ENCODE measurements at regions not wholly inside any gene's neighbourhood (a gene's known extent, or its start where the extent isn't known, plus 50 kb on each side); places are given as distances from the start of the nearest gene placed in this dataset.
"Not testable (repeated sequence)": the region's sequence is repeated elsewhere in the genome, so short reads cannot be mapped to it uniquely, and the experiment has no call there.

- POLR2A ChIA-PET: no interaction called here
Observed at GRCh38 chrX:87961471-87961870, 443.9 kb downstream of the KLHL4 start.

GRCh38 chrX:87968118-87968517 is 450.5 kb downstream of the KLHL4 start:
- H3K4me3 Mint-ChIP-seq: no peak overlapping the region
- no peaks in the 10 kb centered on the region for H3K9me3 ChIP-seq (ENCODE audit: control insufficient read depth in 1 of 2, insufficient read depth in 1 of 2, low read length in 2 of 2)

More at GRCh38 chrX:87961471-87961870, 443.9 kb downstream of the KLHL4 start:
- DNase-seq (no peak), ATAC-seq (ENCODE audit: poor library complexity) (no peak)
- intact Hi-C loops (cut with DNase I, micrococcal nuclease): no loop called here
- CTCF ChIA-PET: no interaction called here
- H3K4me1 Mint-ChIP-seq (ENCODE audit: low read depth): no peaks in the 10 kb centered on the region
- no peaks in the 10 kb centered on the region for H3K27me3 Mint-ChIP-seq
- Histone ChIP-seq H3K4me1 (ENCODE audit: insufficient read depth, low read length) (no peaks in the 10 kb centered on the region), H3K27ac (ENCODE audit: low read depth in 1 of 2, low read length in 2 of 2) (no peak overlapping the region), H3K36me3 (ENCODE audit: insufficient read depth, low read length) (no peaks in the 10 kb centered on the region), H3K9me3 (ENCODE audit: control insufficient read depth in 1 of 2, insufficient read depth in 1 of 2, low read length in 2 of 2) (no peaks in the 10 kb centered on the region), H3K4me3 (ENCODE audit: low read length) (no peak overlapping the region), H3K27me3 (ENCODE audit: control insufficient read depth in 1 of 2, insufficient read depth in 2 of 2, low read length in 2 of 2) (no peaks in the 10 kb centered on the region)
- TF ChIP-seq CTCF (IDR thresholded peaks at IDR 0.05): no peak
- H3K36me3 Mint-ChIP-seq (ENCODE audit: low read depth): no peaks in the 10 kb centered on the region
- H3K4me3 Mint-ChIP-seq: no peak overlapping the region
- H3K9me3 Mint-ChIP-seq: no peaks in the 10 kb centered on the region
- H3K27ac Mint-ChIP-seq: no peak overlapping the region

GRCh38 chrX:87972121-87972520 is 454.5 kb downstream of the KLHL4 start:
- H3K27ac Mint-ChIP-seq; H3K36me3 Mint-ChIP-seq (ENCODE audit: low read depth); H3K4me3 ChIP-seq (ENCODE audit: low read length); intact Hi-C loops (cut with DNase I, micrococcal nuclease); H3K36me3 ChIP-seq (ENCODE audit: insufficient read depth, low read length); H3K27ac ChIP-seq (ENCODE audit: low read depth in 1 of 2, low read length in 2 of 2); ATAC-seq (ENCODE audit: poor library complexity); H3K4me1 Mint-ChIP-seq (ENCODE audit: low read depth); H3K27me3 Mint-ChIP-seq; H3K4me1 ChIP-seq (ENCODE audit: insufficient read depth, low read length); H3K9me3 ChIP-seq (ENCODE audit: control insufficient read depth in 1 of 2, insufficient read depth in 1 of 2, low read length in 2 of 2); CTCF ChIA-PET; DNase-seq; H3K27me3 ChIP-seq (ENCODE audit: control insufficient read depth in 1 of 2, insufficient read depth in 2 of 2, low read length in 2 of 2); H3K4me3 Mint-ChIP-seq; H3K9me3 Mint-ChIP-seq; POLR2A ChIA-PET: not testable (repeated sequence)

More at GRCh38 chrX:87968118-87968517, 450.5 kb downstream of the KLHL4 start:
- no peaks in the 10 kb centered on the region for H3K36me3 Mint-ChIP-seq (ENCODE audit: low read depth)
- H3K27ac ChIP-seq (ENCODE audit: low read depth in 1 of 2, low read length in 2 of 2): no peak overlapping the region
- no peaks in the 10 kb centered on the region for H3K9me3 Mint-ChIP-seq
- intact Hi-C loops (cut with DNase I, micrococcal nuclease): no loop called here
- no peaks in the 10 kb centered on the region for H3K4me1 ChIP-seq (ENCODE audit: insufficient read depth, low read length)
- ATAC-seq (ENCODE audit: poor library complexity) (no peak), DNase-seq (no peak)
- TF ChIP-seq CTCF (IDR thresholded peaks at IDR 0.05): no peak
- no peaks in the 10 kb centered on the region for H3K27me3 ChIP-seq (ENCODE audit: control insufficient read depth in 1 of 2, insufficient read depth in 2 of 2, low read length in 2 of 2)
- CTCF ChIA-PET: no interaction called here
- no peaks in the 10 kb centered on the region for H3K4me1 Mint-ChIP-seq (ENCODE audit: low read depth)
- H3K36me3 ChIP-seq (ENCODE audit: insufficient read depth, low read length): no peaks in the 10 kb centered on the region
- no peak overlapping the region for H3K27ac Mint-ChIP-seq
- POLR2A ChIA-PET: no interaction called here
- H3K27me3 Mint-ChIP-seq: no peaks in the 10 kb centered on the region
- no peak overlapping the region for H3K4me3 ChIP-seq (ENCODE audit: low read length)

GRCh38 chrX:87975365-87975764 is 457.8 kb downstream of the KLHL4 start:
- no peaks in the 10 kb centered on the region for H3K9me3 Mint-ChIP-seq
- Histone ChIP-seq H3K4me3 (ENCODE audit: low read length) (no peak overlapping the region), H3K27me3 (ENCODE audit: control insufficient read depth in 1 of 2, insufficient read depth in 2 of 2, low read length in 2 of 2) (no peaks in the 10 kb centered on the region), H3K9me3 (ENCODE audit: control insufficient read depth in 1 of 2, insufficient read depth in 1 of 2, low read length in 2 of 2) (no peaks in the 10 kb centered on the region), H3K27ac (ENCODE audit: low read depth in 1 of 2, low read length in 2 of 2) (no peak overlapping the region), H3K36me3 (ENCODE audit: insufficient read depth, low read length) (no peaks in the 10 kb centered on the region), H3K4me1 (ENCODE audit: insufficient read depth, low read length) (no peaks in the 10 kb centered on the region)
- intact Hi-C loops (cut with DNase I, micrococcal nuclease): no loop called here
- ChIA-PET POLR2A (no interaction called here), CTCF (no interaction called here)
- no peaks in the 10 kb centered on the region for H3K36me3 Mint-ChIP-seq (ENCODE audit: low read depth)
- ATAC-seq (ENCODE audit: poor library complexity) (no peak), DNase-seq (no peak)
- H3K27ac Mint-ChIP-seq: no peak overlapping the region
- TF ChIP-seq CTCF (IDR thresholded peaks at IDR 0.05): no peak
- no peaks in the 10 kb centered on the region for H3K4me1 Mint-ChIP-seq (ENCODE audit: low read depth)
- H3K4me3 Mint-ChIP-seq: no peak overlapping the region
- H3K27me3 Mint-ChIP-seq: no peaks in the 10 kb centered on the region

- H3K36me3 Mint-ChIP-seq (ENCODE audit: low read depth); H3K4me1 Mint-ChIP-seq (ENCODE audit: low read depth); POLR2A ChIA-PET; DNase-seq; H3K4me1 ChIP-seq (ENCODE audit: insufficient read depth, low read length); H3K27ac ChIP-seq (ENCODE audit: low read depth in 1 of 2, low read length in 2 of 2); H3K36me3 ChIP-seq (ENCODE audit: insufficient read depth, low read length); H3K4me3 ChIP-seq (ENCODE audit: low read length); ATAC-seq (ENCODE audit: poor library complexity); H3K27me3 Mint-ChIP-seq; H3K4me3 Mint-ChIP-seq; H3K27ac Mint-ChIP-seq; CTCF ChIA-PET; H3K9me3 Mint-ChIP-seq; H3K9me3 ChIP-seq (ENCODE audit: control insufficient read depth in 1 of 2, insufficient read depth in 1 of 2, low read length in 2 of 2); intact Hi-C loops (cut with DNase I, micrococcal nuclease); H3K27me3 ChIP-seq (ENCODE audit: control insufficient read depth in 1 of 2, insufficient read depth in 2 of 2, low read length in 2 of 2): not testable (repeated sequence)
Observed at GRCh38 chrX:88007873-88008272, 490.3 kb downstream of the KLHL4 start.
